Sigmoid colon (tissue), 6 donors: ENCODE measurements at regions not wholly inside any gene's neighbourhood (a gene's known extent, or its start where the extent isn't known, plus 50 kb on each side); places are given as distances from the start of the nearest gene placed in this dataset.
"Not testable (repeated sequence)": the region's sequence is repeated elsewhere in the genome, so short reads cannot be mapped to it uniquely, and the experiment has no call there.

ENCODE experiments used
- DNase-seq: peaks from one replicate; pipeline ENCODE4 v3.0.0-alpha.2; 2019
- H3K27ac ChIP-seq, 4 donors: fragments of 200-600 bp; sonication (generic); one replicate each; pipeline ENCODE4 v1.5.1; 2016 to 2019; ENCODE audit warnings: mild to moderate bottlenecking in 1 of 4
- H3K27me3 ChIP-seq, 3 donors: fragments of 200-600 bp; sonication (generic); one replicate each; pipeline ENCODE4 v1.5.1; 2019; ENCODE audit warnings: mild to moderate bottlenecking in 1 of 3
- H3K36me3 ChIP-seq, 4 donors: fragments of 200-600 bp; sonication (generic); one replicate each; pipeline ENCODE4 v1.5.1; 2016 to 2019
- H3K4me1 ChIP-seq, 4 donors: fragments of 200-600 bp; sonication (generic); one replicate each; pipeline ENCODE4 v1.5.1; 2017 to 2019
- H3K4me3 ChIP-seq, 4 donors: fragments of 200-600 bp; sonication (generic); one replicate each; pipeline ENCODE4 v1.5.1; 2017 to 2019; ENCODE audit warnings: mild to moderate bottlenecking in 2 of 4, moderate library complexity in 1 of 4
- H3K9me3 ChIP-seq, 4 donors: fragments of 200-600 bp in 3 of 4; sonication (generic) in 3 of 4; one replicate each; pipeline versions ENCODE4 v1.5.1 to v1.6.1; 2013 to 2019
- CTCF ChIP-seq, 4 experiments: fragments of 450-650 bp in 3 of 4; fragments of 200-600 bp in 1 of 4; IDR thresholded peaks; one replicate each; pipeline ENCODE4 v1.5.1; 2016 to 2019; ENCODE audit warnings: antibody characterized with exemption in 4 of 4, mild to moderate bottlenecking in 3 of 4, moderate library complexity in 2 of 4
- EP300 ChIP-seq, 4 donors: sonication (generic); formaldehyde crosslinking; IDR thresholded peaks; one replicate each; pipeline ENCODE4 v1.6.1; 2017; ENCODE audit warnings: antibody characterized with exemption in 4 of 4
- POLR2A ChIP-seq, 2 donors: fragments of 450-650 bp; IDR thresholded peaks; one replicate each; pipeline ENCODE4 v1.6.1; 2016; ENCODE audit warnings: antibody characterized with exemption in 2 of 2, mild to moderate bottlenecking in 2 of 2, moderate library complexity in 2 of 2
- POLR2AphosphoS5 ChIP-seq, 4 donors: sonication (generic); formaldehyde crosslinking; IDR thresholded peaks; one replicate each; pipeline ENCODE4 v1.6.1; 2017; ENCODE audit warnings: antibody characterized with exemption in 4 of 4
- WGBS, 2 donors: extraction: QIAGEN DNeasy Blood & Tissue Kit; methylation state at CpG; one replicate each; pipeline ENCODE4 v1.1.7; 2013; 5-methylcytosine and 5-hydroxymethylcytosine counted together
- intact Hi-C: fragments of 100-400 bp; cut with DNase I; formaldehyde crosslinking; loops from one replicate; pipeline ENCODE4 v1.15.1; 2023
- donor health status: healthy with polysubstance abuse.
- donor health status: healthy.

- intact Hi-C loops = no loop called here
- no peak overlapping the region for H3K27ac ChIP-seq
- no peak overlapping the region for H3K4me3 ChIP-seq
- H3K27me3 ChIP-seq = no peaks in the 10 kb centered on the region
- no peak for DNase-seq
- no peak for TF ChIP-seq POLR2A (IDR thresholded peaks at IDR 0.05)
- TF ChIP-seq CTCF (IDR thresholded peaks at IDR 0.05) = no peak
- no peak for TF ChIP-seq EP300 (IDR thresholded peaks at IDR 0.05)
- TF ChIP-seq POLR2AphosphoS5 (IDR thresholded peaks at IDR 0.05) = no peak
- H3K9me3 ChIP-seq = peaks cover 0 to 7% (median 2%) of the 10 kb centered on the region in 4 donors
- no peaks in the 10 kb centered on the region for H3K36me3 ChIP-seq
- H3K4me1 ChIP-seq = no peaks in the 10 kb centered on the region
Observed at GRCh38 chr1:229736376-229736775, 110.3 kb downstream of the URB2 start.

- not testable (repeated sequence) for H3K27me3 ChIP-seq
- H3K9me3 ChIP-seq = peaks cover 0 to 11% (median 0%) of the 10 kb centered on the region in 4 donors
Observed at GRCh38 chr1:229742614-229743013, 116.6 kb downstream of the URB2 start.

DNA sequence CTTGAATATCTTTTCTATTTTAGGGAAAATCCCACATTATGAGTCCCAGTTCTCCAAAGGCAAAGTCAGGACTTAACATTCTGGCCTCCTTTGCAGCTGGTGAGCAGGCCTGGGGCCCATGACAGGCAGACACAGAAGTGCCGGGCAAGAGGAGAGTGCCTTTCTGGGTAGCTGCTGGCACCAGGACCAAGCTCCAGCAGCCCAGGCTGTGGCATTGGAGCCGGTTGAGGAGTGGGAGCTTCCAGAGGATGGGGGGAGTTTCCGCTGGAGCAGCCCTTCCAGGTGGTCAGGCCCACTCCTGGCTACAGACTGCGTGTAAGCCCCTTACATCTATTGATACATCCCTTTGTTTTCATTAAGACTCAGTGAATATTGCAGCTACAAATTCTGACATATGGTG lies 123.9 kb downstream of the URB2 start:
- 90 to 97% methylated on average over 4 of the region's 4 CpGs for WGBS, 2 donors
- no peaks in the 10 kb centered on the region for H3K36me3 ChIP-seq
- intact Hi-C loops = no loop called here

More at GRCh38 chr1:229742614-229743013, 116.6 kb downstream of the URB2 start:
- intact Hi-C loops, H3K4me3 ChIP-seq, H3K27ac ChIP-seq, DNase-seq, H3K36me3 ChIP-seq, H3K4me1 ChIP-seq: not testable (repeated sequence)
- 90 to 92% methylated on average over 1 of the region's 1 CpG for WGBS, 2 donors

GRCh38 chr1:229751610-229752009 lies 125.6 kb downstream of the URB2 start:
- Histone ChIP-seq H3K36me3 (no peaks in the 10 kb centered on the region), H3K4me3 (no peak overlapping the region), H3K27ac (no peak overlapping the region), H3K27me3 (no peaks in the 10 kb centered on the region), H3K4me1 (no peaks in the 10 kb centered on the region), H3K9me3 (peaks cover 0 to 2% (median 0%) of the 10 kb centered on the region in 4 donors)
- intact Hi-C loops = no loop called here
- TF ChIP-seq POLR2AphosphoS5 (IDR thresholded peaks at IDR 0.05) (no peak), EP300 (IDR thresholded peaks at IDR 0.05) (no peak), POLR2A (IDR thresholded peaks at IDR 0.05) (no peak), CTCF (IDR thresholded peaks at IDR 0.05) (no peak)
- DNase-seq = no peak

More for the DNA sequence above, 123.9 kb downstream of the URB2 start:
- Histone ChIP-seq H3K4me3 (no peak overlapping the region), H3K4me1 (no peaks in the 10 kb centered on the region), H3K27ac (no peak overlapping the region), H3K27me3 (no peaks in the 10 kb centered on the region), H3K9me3 (peaks cover 0 to 4% (median 0%) of the 10 kb centered on the region in 4 donors)
- DNase-seq = no peak
- TF ChIP-seq CTCF (IDR thresholded peaks at IDR 0.05) (no peak), POLR2A (IDR thresholded peaks at IDR 0.05) (no peak), EP300 (IDR thresholded peaks at IDR 0.05) (no peak), POLR2AphosphoS5 (IDR thresholded peaks at IDR 0.05) (no peak)

DNA sequence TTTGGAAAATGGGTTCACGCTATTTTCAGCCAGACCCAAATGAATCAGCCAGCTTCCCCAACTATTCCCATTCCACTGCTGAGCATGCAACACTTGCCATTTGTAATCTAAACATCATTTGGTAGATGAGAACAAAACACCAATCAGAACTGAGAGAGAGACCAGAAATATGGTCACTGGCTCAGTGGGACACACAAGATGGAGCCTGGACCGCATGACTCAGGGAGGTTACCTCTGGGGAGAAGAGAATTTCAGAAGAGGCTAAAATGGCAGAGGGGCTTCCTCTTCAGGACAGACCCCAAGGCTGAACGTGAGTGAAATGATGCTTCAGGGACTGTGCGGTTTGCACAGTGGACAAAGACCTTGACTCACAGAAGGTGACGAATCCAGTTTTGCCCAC lies 126.6 kb downstream of the URB2 start:
- intact Hi-C loops = no loop called here
- Histone ChIP-seq H3K36me3 (no peaks in the 10 kb centered on the region), H3K27me3 (no peaks in the 10 kb centered on the region), H3K27ac (no peak overlapping the region), H3K4me3 (no peak overlapping the region), H3K4me1 (no peaks in the 10 kb centered on the region), H3K9me3 (peaks cover 0 to 10% (median 2%) of the 10 kb centered on the region in 4 donors)
- TF ChIP-seq POLR2A (IDR thresholded peaks at IDR 0.05) (no peak), POLR2AphosphoS5 (IDR thresholded peaks at IDR 0.05) (no peak), EP300 (IDR thresholded peaks at IDR 0.05) (no peak), CTCF (IDR thresholded peaks at IDR 0.05) (no peak)
- WGBS, 2 donors = 94 to 95% methylated on average over 5 of the region's 5 CpGs
- no peak for DNase-seq
